ENCODE measurements at regions not wholly inside any gene's neighbourhood (a gene's known extent, or its start where the extent isn't known, plus 50 kb on each side); places are given as distances from the start of the nearest gene placed in this dataset.

GRCh38 chr1:235918032-235918431 lies 51.3 kb upstream of the LYST start:
- Histone ChIP-seq H3K36me3 (ENCODE audit: low read depth, low read length) (no peaks in the 10 kb centered on the region), H3K4me1 (ENCODE audit: insufficient read depth, low read length) (peaks cover 70% of the 10 kb centered on the region), H3K9me3 (ENCODE audit: low read length) (no peaks in the 10 kb centered on the region), H3K9me2 (replicated peaks; ENCODE audit: low read length) (no peaks in the 10 kb centered on the region), H3K4me2 (ENCODE audit: low read length) (peak overlapping the region; percentile 49; the same call in 1 of the 2 replicates), H4K20me1 (ENCODE audit: low read length) (no peaks in the 10 kb centered on the region), H2AFZ (ENCODE audit: low read length) (no peak overlapping the region), H3F3A (ENCODE audit: low read length, unreplicated experiment) (peaks cover 2% of the 10 kb centered on the region), H3K27me3 (ENCODE audit: low read length) (no peaks in the 10 kb centered on the region), H3K4me3 (ENCODE audit: low read length) (no peak overlapping the region), H3K79me2 (ENCODE audit: low read length) (no peaks in the 10 kb centered on the region), H3K9ac (ENCODE audit: low read length) (peak overlapping the region; percentile 49), H3K27ac (ENCODE audit: low read length) (peak overlapping the region; percentile 94)
- no TSS peak for BruUV-seq (replicated peaks)
- ChIA-PET CTCF (interaction anchor here (1.2 kb wide), 1 partner anchor 53 kb away, joined by 5 read pairs; no protein-coding TSS in a partner anchor), POLR2A (ENCODE audit: unreplicated experiment) (no interaction called here)
- intact Hi-C loops (cut with micrococcal nuclease) = no loop called here
- ATAC-seq = no peak
- TF ChIP-seq CTCF (conservative IDR thresholded peaks at IDR 0.05; ENCODE audit: low read depth, low read length) = no peak
- TF ChIP-seq EZH2phosphoT487 (IDR thresholded peaks at IDR 0.05; ENCODE audit: borderline replicate concordance, low read length) = no peak
- TF ChIP-seq EZH2 (IDR thresholded peaks at IDR 0.05; ENCODE audit: low read length, unreplicated experiment) = no peak
- DNase-seq = no peak

GRCh38 chr1:235917267-235917811 lies 50.6 kb upstream of the LYST start:
- Histone ChIP-seq H3K4me1 (ENCODE audit: insufficient read depth, low read length) (peaks cover 68% of the 10 kb centered on the region), H3K9me2 (replicated peaks; ENCODE audit: low read length) (no peaks in the 10 kb centered on the region), H3K79me2 (ENCODE audit: low read length) (no peaks in the 10 kb centered on the region), H2AFZ (ENCODE audit: low read length) (no peak overlapping the region), H3K4me2 (ENCODE audit: low read length) (peak overlapping the region; percentile 43), H3K27ac (ENCODE audit: low read length) (peak overlapping the region; percentile 88), H3K36me3 (ENCODE audit: low read depth, low read length) (no peaks in the 10 kb centered on the region), H3K27me3 (ENCODE audit: low read length) (no peaks in the 10 kb centered on the region), H3K9ac (ENCODE audit: low read length) (peak overlapping the region; percentile 52), H3K9me3 (ENCODE audit: low read length) (no peaks in the 10 kb centered on the region), H3K4me3 (ENCODE audit: low read length) (no peak overlapping the region), H3F3A (ENCODE audit: low read length, unreplicated experiment) (peaks cover 2% of the 10 kb centered on the region), H4K20me1 (ENCODE audit: low read length) (no peaks in the 10 kb centered on the region)
- ATAC-seq = peak; percentile 77
- TF ChIP-seq CTCF (conservative IDR thresholded peaks at IDR 0.05; ENCODE audit: low read depth, low read length) (no peak), EZH2 (IDR thresholded peaks at IDR 0.05; ENCODE audit: low read length, unreplicated experiment) (no peak)
- CTCF ChIA-PET = interaction anchor here (0.6 to 1.2 kb wide), 3 partner anchors 33 to 54 kb away, joined by 3 to 5 read pairs (median 3); no protein-coding TSS in a partner anchor
- POLR2A ChIA-PET (ENCODE audit: unreplicated experiment) = interaction anchor here (0.6 kb wide), 2 partner anchors 16 to 52 kb away, joined by 3 read pairs; no protein-coding TSS in a partner anchor
- peak; percentile 97 for DNase-seq
- intact Hi-C loops (cut with micrococcal nuclease) = loop anchor here (1.0 kb wide), 1 partner anchor 26 kb away; no protein-coding TSS in a partner anchor
- TSS peak; percentile 90 for BruUV-seq (replicated peaks)

Data from PC-3 (cell line).